WTC11 (cell line): ENCODE measurements at regions not wholly inside any gene's neighbourhood (a gene's known extent, or its start where the extent isn't known, plus 50 kb on each side); places are given as distances from the start of the nearest gene placed in this dataset.

Experiments used
- AFF4 ChIP-seq: sonication (generic); formaldehyde crosslinking; IDR thresholded peaks from 2 replicates; pipeline ENCODE4 v1.8.1; 2023; ENCODE audit warnings: mild to moderate bottlenecking, missing genetic modification reagents, borderline replicate concordance
- ATF1 ChIP-seq: sonication (generic); formaldehyde crosslinking; IDR thresholded peaks from 2 replicates; pipeline ENCODE4 v1.8.1; 2023; ENCODE audit warnings: mild to moderate bottlenecking, moderate library complexity, missing genetic modification reagents
- CTCF ChIP-seq: fragments of 200-600 bp; IDR thresholded peaks from 2 replicates; pipeline ENCODE4 v1.8.0; 2022; ENCODE audit warnings: antibody characterized with exemption
- FOXP1 ChIP-seq: sonication (generic); formaldehyde crosslinking; IDR thresholded peaks from 2 replicates; pipeline ENCODE4 v1.8.0; 2022; ENCODE audit warnings: missing genetic modification reagents, mild to moderate bottlenecking, moderate library complexity, borderline replicate concordance
- GABPB1 ChIP-seq: sonication (generic); formaldehyde crosslinking; IDR thresholded peaks from 2 replicates; pipeline ENCODE4 v1.8.1; 2023; ENCODE audit warnings: mild to moderate bottlenecking, missing genetic modification reagents
- JAZF1 ChIP-seq: fragments of 250-450 bp; sonication (Bioruptor Pico); IDR thresholded peaks from 2 replicates; pipeline ENCODE4 v1.9.0; 2021; ENCODE audit warnings: moderate library complexity, mild to moderate bottlenecking, inconsistent platforms
- MAX ChIP-seq: sonication (generic); formaldehyde crosslinking; IDR thresholded peaks from 2 replicates; pipeline ENCODE4 v1.8.0; 2022; ENCODE audit warnings: mild to moderate bottlenecking, missing genetic modification reagents
- NR3C1 ChIP-seq: sonication (generic); formaldehyde crosslinking; conservative IDR thresholded peaks from 2 replicates; pipeline ENCODE4 v1.8.1; 2023; ENCODE audit warnings: low read depth, mild to moderate bottlenecking, missing genetic modification reagents
- SOX15 ChIP-seq: fragments of 250-450 bp; sonication (Bioruptor Pico); IDR thresholded peaks from 2 replicates; pipeline ENCODE4 v1.9.0; 2021; ENCODE audit warnings: mild to moderate bottlenecking
- SP1 ChIP-seq: sonication (generic); formaldehyde crosslinking; conservative IDR thresholded peaks from 2 replicates; pipeline ENCODE4 v1.8.1; 2022; ENCODE audit warnings: missing genetic modification reagents
- USF1 ChIP-seq: sonication (generic); formaldehyde crosslinking; IDR thresholded peaks from 2 replicates; pipeline ENCODE4 v1.8.0; 2022; ENCODE audit warnings: mild to moderate bottlenecking, missing genetic modification reagents

- TF ChIP-seq SP1 (CRISPR knock-in tag) (no peak), SOX15 (CRISPR knock-in tag) (no peak), AFF4 (CRISPR knock-in tag) (no peak), NR3C1 (no peak), CTCF (no peak), USF1 (CRISPR knock-in tag) (no peak), ATF1 (CRISPR knock-in tag) (no peak), FOXP1 (no peak), MAX (no peak), JAZF1 (no peak), GABPB1 (CRISPR knock-in tag) (no peak)
Measured at GRCh38 chr5:61728287-61728686, 396.2 kb downstream of the ZSWIM6 start.
